Activated CD4-positive, alpha-beta T cell treated with anti-CD3 and anti-CD28 coated beads for 36 hours (primary cell): ENCODE measurements at regions not wholly inside any gene's neighbourhood (a gene's known extent, or its start where the extent isn't known, plus 50 kb on each side); places are given as distances from the start of the nearest gene placed in this dataset.

Source experiments
- ATAC-seq: fragments of 200-7000 bp; cut with Tn5 transposase; one replicate; pipeline ENCODE4 v1.10.0; 2021; ENCODE audit warnings: mild to moderate bottlenecking, moderate library complexity
- CTCF ChIA-PET: fragments of 350-600 bp; sonication (Branson Sonifier 250); formaldehyde crosslinking; loops from one replicate; lab custom pipeline; 2021; ENCODE audit warnings: antibody characterized with exemption; lab: Charles Lee
- POLR2A ChIA-PET: fragments of 350-600 bp; sonication (Branson Sonifier 250); formaldehyde crosslinking; loops from one replicate; lab custom pipeline; 2021; ENCODE audit warnings: antibody characterized with exemption, inconsistent platforms; lab: Charles Lee
- DNase-seq: peaks from one replicate; pipeline ENCODE4 v3.0.0-alpha.2; 2020
- H3K27ac Mint-ChIP-seq: one replicate; pipeline ENCODE4 v1.8.0; 2021; ENCODE audit warnings: mixed read lengths
- H3K27me3 Mint-ChIP-seq: one replicate; pipeline ENCODE4 v1.8.0; 2021; ENCODE audit warnings: mixed read lengths
- H3K36me3 Mint-ChIP-seq: one replicate; pipeline ENCODE4 v1.8.0; 2021; ENCODE audit warnings: low read depth, mixed read lengths
- H3K4me1 Mint-ChIP-seq: one replicate; pipeline ENCODE4 v1.8.0; 2021; ENCODE audit warnings: mixed read lengths
- H3K4me3 Mint-ChIP-seq: one replicate; pipeline ENCODE4 v1.8.0; 2021; ENCODE audit warnings: mild to moderate bottlenecking, moderate library complexity, mixed read lengths
- H3K9me3 Mint-ChIP-seq: one replicate; pipeline ENCODE4 v1.8.0; 2021; ENCODE audit warnings: low read depth, mixed read lengths
- intact Hi-C, 2 experiments: fragments of 100-400 bp; cut with DNase I in 1 of 2; cut with micrococcal nuclease in 1 of 2; formaldehyde crosslinking; loops; one replicate each; pipeline versions ENCODE4 v1.14.2 to v1.15.1; 2022 to 2024; cut with DNase I, micrococcal nuclease

DNA sequence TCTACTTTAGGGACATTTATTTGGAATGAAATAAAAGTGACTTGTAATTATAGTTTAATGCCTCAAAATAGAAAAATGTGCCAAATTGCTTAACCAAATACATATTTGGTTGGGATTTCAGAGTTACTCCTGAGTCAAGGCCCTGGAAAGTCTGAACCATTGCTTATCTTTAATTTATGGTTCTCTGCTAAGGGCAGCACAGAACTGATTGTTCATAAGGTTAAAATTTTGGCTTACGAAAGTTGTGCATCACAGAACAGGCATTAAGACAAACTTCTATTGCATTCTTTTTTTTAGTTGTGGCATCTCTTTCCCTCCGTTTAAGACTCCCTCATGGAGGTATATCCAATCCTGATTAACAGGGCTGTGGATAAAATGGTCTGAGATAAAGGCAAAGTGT, 92.2 kb upstream of the TENT5A start:
- intact Hi-C loops, result no loop called here
- H3K27ac Mint-ChIP-seq, result no peak overlapping the region
- peaks cover 4% of the 10 kb centered on the region for H3K27me3 Mint-ChIP-seq
- H3K4me1 Mint-ChIP-seq, result no peaks in the 10 kb centered on the region
- ChIA-PET POLR2A (no interaction called here), CTCF (no interaction called here)
- DNase-seq, result no peak
- no peak overlapping the region for H3K4me3 Mint-ChIP-seq
- no peaks in the 10 kb centered on the region for H3K9me3 Mint-ChIP-seq
- no peaks in the 10 kb centered on the region for H3K36me3 Mint-ChIP-seq
- ATAC-seq, result no peak

GRCh38 chr6:81843302-81843701, 90.8 kb upstream of the TENT5A start:
- POLR2A ChIA-PET, result no interaction called here
- ATAC-seq, result no peak
- intact Hi-C loops, result no loop called here
- no peaks in the 10 kb centered on the region for H3K9me3 Mint-ChIP-seq
- H3K27ac Mint-ChIP-seq, result no peak overlapping the region
- no peak for DNase-seq
- CTCF ChIA-PET, result no interaction called here
- no peaks in the 10 kb centered on the region for H3K36me3 Mint-ChIP-seq
- no peaks in the 10 kb centered on the region for H3K27me3 Mint-ChIP-seq
- H3K4me1 Mint-ChIP-seq, result no peaks in the 10 kb centered on the region
- H3K4me3 Mint-ChIP-seq, result no peak overlapping the region

GRCh38 chr6:81842254-81842653, 89.8 kb upstream of the TENT5A start:
- Mint-ChIP-seq H3K4me3 (no peak overlapping the region), H3K4me1 (no peaks in the 10 kb centered on the region), H3K27ac (no peak overlapping the region), H3K9me3 (peaks cover under 1% of the 10 kb centered on the region), H3K36me3 (no peaks in the 10 kb centered on the region), H3K27me3 (peaks cover 1% of the 10 kb centered on the region)
- intact Hi-C loops, result no loop called here
- POLR2A ChIA-PET, result no interaction called here
- CTCF ChIA-PET, result no interaction called here
- no peak for DNase-seq
- ATAC-seq, result no peak

DNA sequence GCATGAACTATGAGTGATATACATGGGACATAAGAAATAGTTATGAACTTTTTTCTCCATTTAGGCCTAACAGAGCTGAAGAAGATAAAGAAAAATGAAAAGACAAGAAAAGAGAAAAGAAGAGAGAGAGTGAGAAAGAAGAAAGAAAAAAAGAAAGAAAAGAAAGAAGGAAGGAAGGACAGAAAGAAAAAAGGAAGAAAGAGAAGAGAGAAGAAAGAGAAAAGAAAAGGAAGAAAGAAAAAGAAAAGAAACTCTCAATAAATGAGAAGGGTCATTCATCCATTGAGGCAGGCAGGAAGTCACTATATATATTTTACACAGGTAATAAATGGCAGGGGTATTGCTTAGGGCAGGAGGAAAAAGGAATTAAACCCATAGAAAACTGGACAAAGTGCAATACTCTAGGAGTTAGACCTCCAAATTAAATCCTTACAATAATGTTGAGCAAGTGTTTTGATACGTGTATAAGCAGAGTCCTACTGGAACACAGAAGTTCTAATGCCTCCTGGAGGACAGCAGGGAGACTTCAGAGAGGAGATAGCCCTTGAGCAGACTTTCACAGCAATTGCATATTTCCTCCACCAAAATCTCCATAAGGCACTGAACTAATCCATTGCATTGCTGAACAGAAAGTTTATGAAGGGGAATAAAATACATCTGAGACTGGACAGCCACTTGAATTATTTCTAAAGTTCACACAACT, 86.4 kb upstream of the TENT5A start:
- Mint-ChIP-seq H3K4me3 (no peak overlapping the region), H3K9me3 (peaks cover 2% of the 10 kb centered on the region)

DNA sequence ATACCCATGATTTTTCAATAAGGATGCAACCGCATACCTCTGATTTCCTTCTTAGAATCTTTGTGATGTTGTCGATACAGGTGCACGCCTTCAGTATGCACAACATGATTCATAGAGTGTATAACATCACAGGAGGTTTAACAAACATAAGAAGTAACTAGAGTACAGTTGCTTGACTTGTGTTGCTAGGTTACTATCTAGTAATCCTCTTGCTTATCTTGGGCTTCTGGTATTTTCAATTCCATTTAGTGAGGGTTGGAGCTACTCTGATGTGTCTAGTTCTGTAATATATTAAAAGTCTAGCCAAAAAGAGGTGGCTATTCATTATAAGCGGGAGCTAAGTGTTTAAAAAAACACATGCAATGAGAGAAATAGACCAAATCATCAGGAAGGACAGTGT, 85.5 kb upstream of the TENT5A start:
- no peaks in the 10 kb centered on the region for H3K36me3 Mint-ChIP-seq
- no peak overlapping the region for H3K27ac Mint-ChIP-seq
- H3K9me3 Mint-ChIP-seq, result peaks cover 2% of the 10 kb centered on the region
- H3K4me1 Mint-ChIP-seq, result no peaks in the 10 kb centered on the region
- ChIA-PET POLR2A (no interaction called here), CTCF (no interaction called here)
- no peak overlapping the region for H3K4me3 Mint-ChIP-seq
- intact Hi-C loops, result no loop called here
- H3K27me3 Mint-ChIP-seq, result peaks cover 3% of the 10 kb centered on the region
- DNase-seq, result no peak
- ATAC-seq, result no peak

More for the DNA sequence above, 86.4 kb upstream of the TENT5A start:
- ATAC-seq (no peak), DNase-seq (no peak)
- CTCF ChIA-PET, result no interaction called here
- no peak overlapping the region for H3K27ac Mint-ChIP-seq
- H3K36me3 Mint-ChIP-seq, result no peaks in the 10 kb centered on the region
- intact Hi-C loops, result no loop called here
- H3K27me3 Mint-ChIP-seq, result peaks cover 3% of the 10 kb centered on the region
- H3K4me1 Mint-ChIP-seq, result no peaks in the 10 kb centered on the region
- POLR2A ChIA-PET, result no interaction called here

- ChIA-PET POLR2A (no interaction called here), CTCF (no interaction called here)
- Mint-ChIP-seq H3K27ac (no peak overlapping the region), H3K9me3 (peaks cover 2% of the 10 kb centered on the region), H3K27me3 (peaks cover 3% of the 10 kb centered on the region), H3K4me3 (no peak overlapping the region), H3K36me3 (no peaks in the 10 kb centered on the region), H3K4me1 (no peaks in the 10 kb centered on the region)
- no peak for ATAC-seq
- DNase-seq, result no peak
- intact Hi-C loops, result no loop called here
These were observed 81.7 kb upstream of the TENT5A start for GRCh38 chr6:81834141-81834681.

DNA sequence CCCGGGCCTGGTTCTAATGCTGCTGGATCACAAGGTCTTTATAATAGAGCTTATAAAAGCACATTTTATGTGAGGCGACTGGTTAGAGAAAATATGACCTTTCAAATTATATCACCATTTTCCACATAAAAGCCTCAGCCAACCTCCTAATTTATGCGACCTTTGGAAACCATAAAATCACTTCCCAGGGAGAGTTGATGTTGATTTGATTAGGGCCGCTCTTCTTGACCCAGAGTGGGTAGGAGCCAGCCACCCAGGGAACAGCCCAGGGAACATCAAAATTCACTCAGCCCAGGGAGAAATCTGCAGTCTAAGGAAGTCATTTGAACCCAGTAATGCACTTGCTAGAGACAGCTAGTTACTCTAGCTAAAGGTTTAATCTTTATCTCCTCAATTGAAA, 79.8 kb upstream of the TENT5A start:
- no peaks in the 10 kb centered on the region for H3K36me3 Mint-ChIP-seq
- ATAC-seq, result no peak
- DNase-seq, result no peak
- no peak overlapping the region for H3K27ac Mint-ChIP-seq
- no peak overlapping the region for H3K4me3 Mint-ChIP-seq
- peaks cover 2% of the 10 kb centered on the region for H3K27me3 Mint-ChIP-seq
- peaks cover 4% of the 10 kb centered on the region for H3K9me3 Mint-ChIP-seq
- no peaks in the 10 kb centered on the region for H3K4me1 Mint-ChIP-seq
- ChIA-PET CTCF (no interaction called here), POLR2A (no interaction called here)
- intact Hi-C loops, result no loop called here

GRCh38 chr6:81831274-81831673, 78.8 kb upstream of the TENT5A start:
- intact Hi-C loops, result no loop called here
- POLR2A ChIA-PET, result no interaction called here
- Mint-ChIP-seq H3K4me3 (no peak overlapping the region), H3K36me3 (no peaks in the 10 kb centered on the region), H3K9me3 (peaks cover 2% of the 10 kb centered on the region), H3K4me1 (no peaks in the 10 kb centered on the region), H3K27me3 (no peaks in the 10 kb centered on the region), H3K27ac (no peak overlapping the region)
- ATAC-seq (no peak), DNase-seq (no peak)
- CTCF ChIA-PET, result no interaction called here

DNA sequence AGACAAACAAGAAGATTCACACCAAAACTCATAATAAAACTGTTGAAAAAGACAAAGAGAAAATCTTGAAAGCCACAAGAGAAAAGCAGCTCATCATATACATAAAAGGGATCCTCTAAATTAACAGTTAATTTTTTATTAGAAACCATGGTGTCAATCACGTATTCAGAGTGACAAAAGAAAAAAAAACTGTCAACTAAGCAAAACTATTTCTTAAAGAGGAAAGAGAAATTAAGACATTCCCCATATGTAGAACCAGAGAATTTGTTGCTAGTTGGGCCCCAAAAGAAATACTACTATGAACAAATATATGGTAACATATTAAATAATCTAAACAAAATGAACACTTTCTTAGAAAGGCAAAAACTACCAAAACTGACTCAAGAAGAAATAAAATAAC, 74.3 kb upstream of the TENT5A start:
- ChIA-PET CTCF (interaction anchor here (0.7 kb wide), 1 partner anchor 24 kb away, joined by 3 read pairs; no protein-coding TSS in a partner anchor), POLR2A (no interaction called here)
- no peak for DNase-seq
- Mint-ChIP-seq H3K4me3 (no peak overlapping the region), H3K27me3 (no peaks in the 10 kb centered on the region), H3K4me1 (no peaks in the 10 kb centered on the region), H3K9me3 (peaks cover 2% of the 10 kb centered on the region), H3K36me3 (no peaks in the 10 kb centered on the region), H3K27ac (no peak overlapping the region)
- intact Hi-C loops, result no loop called here
- no peak for ATAC-seq

DNA sequence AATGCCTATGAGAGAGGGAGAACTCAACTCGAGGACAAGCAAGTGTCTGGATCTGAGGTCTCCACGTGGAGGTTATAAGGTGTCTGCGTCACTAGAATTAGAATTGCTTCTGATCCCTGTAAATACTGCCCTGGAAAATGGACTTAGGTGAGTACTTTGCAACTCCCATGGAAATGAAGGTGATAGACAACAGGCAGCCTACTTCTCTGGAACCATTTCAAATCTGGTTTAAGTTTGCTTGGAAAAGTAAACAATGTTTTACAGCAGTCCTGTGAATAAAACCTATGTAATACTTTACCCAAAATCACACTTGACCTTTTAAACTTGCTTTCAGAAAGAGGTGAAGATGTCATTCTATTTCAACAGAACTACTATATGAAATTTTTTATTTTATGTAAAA, 70.1 kb upstream of the TENT5A start:
- no peaks in the 10 kb centered on the region for H3K36me3 Mint-ChIP-seq
- H3K27me3 Mint-ChIP-seq, result peaks cover 2% of the 10 kb centered on the region
- ATAC-seq, result no peak
- no peak overlapping the region for H3K4me3 Mint-ChIP-seq
- no peak for DNase-seq
- H3K9me3 Mint-ChIP-seq, result no peaks in the 10 kb centered on the region
- CTCF ChIA-PET, result no interaction called here
- POLR2A ChIA-PET, result no interaction called here
- intact Hi-C loops, result no loop called here
- no peak overlapping the region for H3K27ac Mint-ChIP-seq
- H3K4me1 Mint-ChIP-seq, result no peaks in the 10 kb centered on the region

GRCh38 chr6:81821449-81821848, 69.0 kb upstream of the TENT5A start:
- Mint-ChIP-seq H3K27ac (no peak overlapping the region), H3K27me3 (peaks cover 2% of the 10 kb centered on the region), H3K4me3 (no peak overlapping the region), H3K36me3 (no peaks in the 10 kb centered on the region), H3K4me1 (no peaks in the 10 kb centered on the region), H3K9me3 (no peaks in the 10 kb centered on the region)
- ChIA-PET CTCF (no interaction called here), POLR2A (no interaction called here)
- DNase-seq (no peak), ATAC-seq (no peak)
- intact Hi-C loops, result no loop called here

GRCh38 chr6:81820980-81821379, 68.5 kb upstream of the TENT5A start:
- no peaks in the 10 kb centered on the region for H3K4me1 Mint-ChIP-seq
- intact Hi-C loops, result no loop called here
- CTCF ChIA-PET, result no interaction called here
- H3K27ac Mint-ChIP-seq, result no peak overlapping the region
- H3K36me3 Mint-ChIP-seq, result no peaks in the 10 kb centered on the region
- H3K27me3 Mint-ChIP-seq, result peaks cover 2% of the 10 kb centered on the region
- DNase-seq (no peak), ATAC-seq (no peak)
- H3K9me3 Mint-ChIP-seq, result no peaks in the 10 kb centered on the region
- H3K4me3 Mint-ChIP-seq, result no peak overlapping the region
- POLR2A ChIA-PET, result no interaction called here
